Fibroblast of upper back skin (primary cell): ENCODE measurements at regions not wholly inside any gene's neighbourhood (a gene's known extent, or its start where the extent isn't known, plus 50 kb on each side); places are given as distances from the start of the nearest gene placed in this dataset.

ENCODE experiments used
- DNase-seq: peaks from one replicate; pipeline ENCODE4 v3.0.0-alpha.2; 2013

DNA sequence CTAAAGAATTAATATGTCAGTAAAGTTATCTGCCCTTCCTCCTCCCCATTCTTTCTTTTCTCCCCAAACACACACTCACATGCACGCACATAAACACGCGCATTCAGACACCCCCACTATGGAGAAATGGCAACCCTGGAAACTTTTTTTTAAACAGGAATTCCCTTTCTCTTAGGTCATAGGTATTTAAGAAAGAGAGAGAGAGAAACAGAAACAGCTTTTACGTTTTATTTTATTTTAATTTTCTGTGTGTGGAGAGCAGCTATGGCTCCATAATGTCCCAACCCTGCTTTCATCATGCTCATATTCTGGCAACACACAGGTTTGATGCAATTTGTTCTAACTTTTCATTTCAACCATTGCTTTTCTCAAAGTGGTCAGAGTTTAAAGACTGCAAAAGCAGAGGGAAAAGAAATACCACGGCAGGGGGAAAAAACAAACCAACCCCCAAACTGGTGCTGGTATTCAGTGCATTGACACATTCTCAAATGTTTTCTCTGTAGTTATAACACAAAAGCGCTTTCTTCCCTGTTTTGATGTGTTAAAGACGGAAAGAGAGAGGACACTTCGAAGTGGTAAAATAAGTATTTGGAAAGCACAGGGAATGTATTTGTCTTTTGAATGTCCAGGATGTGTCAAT lies 126.0 kb upstream of the TMEM161B start:
- no peak for DNase-seq

DNA sequence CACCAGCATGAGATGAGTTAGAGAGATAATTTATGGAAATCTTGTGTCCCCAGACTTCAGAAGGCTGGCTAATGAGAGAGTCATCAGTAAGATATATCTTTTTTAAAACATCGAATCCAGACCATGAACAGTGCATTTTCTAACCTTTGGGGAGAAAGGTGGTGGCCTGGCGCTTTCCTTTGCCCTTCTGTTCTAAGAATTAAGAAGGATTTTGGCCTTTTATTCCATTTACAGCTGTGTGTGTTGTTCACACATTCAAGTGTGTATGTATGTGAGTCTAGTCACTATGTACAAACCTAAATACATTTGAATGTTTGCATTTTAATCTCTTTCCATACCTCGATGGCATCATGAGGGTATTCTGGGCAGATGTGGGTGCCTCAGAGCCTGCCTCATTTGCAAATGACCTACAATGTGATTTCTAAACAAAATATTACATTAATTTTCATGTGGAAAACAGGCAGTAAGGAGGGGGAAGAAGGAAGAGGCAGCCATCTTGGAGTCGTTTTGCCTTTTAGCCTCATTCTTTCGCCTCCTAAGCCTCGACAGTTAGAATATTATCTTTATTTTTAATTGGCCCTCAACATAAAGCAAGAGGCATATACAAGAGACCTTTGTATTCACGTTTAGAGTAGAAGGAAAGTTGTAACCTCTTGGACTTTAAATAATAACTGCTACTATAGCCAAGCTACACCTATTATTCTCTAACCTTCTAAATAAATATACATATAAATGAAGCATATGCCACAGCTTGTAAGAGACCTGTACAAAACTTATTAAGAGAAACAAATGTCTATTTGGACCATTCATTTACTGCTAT lies 125.3 kb upstream of the TMEM161B start:
- DNase-seq = no peak

DNA sequence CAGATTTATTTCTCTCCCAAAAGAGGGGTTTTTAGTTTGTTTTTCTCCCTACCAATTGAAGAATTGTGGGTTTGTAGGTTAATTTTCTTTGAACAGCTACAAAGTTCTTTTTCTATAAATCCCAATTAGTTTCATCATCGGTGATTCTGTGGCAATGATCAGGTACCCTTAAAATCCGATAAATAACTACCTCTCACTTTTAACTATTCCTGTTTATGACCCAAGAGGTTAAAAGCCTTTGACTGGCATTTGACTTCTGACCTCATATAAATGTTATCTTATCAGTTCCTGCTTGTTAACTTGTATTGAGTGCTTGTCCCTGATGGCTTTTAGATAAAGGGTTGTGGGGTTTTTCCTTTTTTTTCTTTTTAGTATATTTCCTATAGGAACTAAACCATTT lies 124.4 kb upstream of the TMEM161B start:
- DNase-seq = no peak

DNA sequence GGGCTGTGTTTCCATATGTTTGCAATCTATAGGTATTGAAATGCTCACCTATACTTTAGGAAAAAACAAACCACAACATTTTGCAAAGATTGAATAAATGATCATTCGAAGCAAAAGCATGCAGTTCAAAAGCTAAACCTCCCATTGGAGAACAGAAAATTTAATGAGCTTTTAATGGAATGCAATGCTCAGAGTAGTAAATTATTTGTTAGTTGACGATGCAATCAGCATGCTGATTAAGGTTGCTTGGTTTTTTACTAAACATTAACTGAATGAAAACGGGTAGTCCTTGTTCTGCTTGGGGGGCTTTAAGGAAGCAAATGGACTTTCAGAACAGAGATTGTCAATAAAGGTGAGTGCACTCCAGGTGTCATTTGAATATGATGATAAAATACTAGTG lies 123.3 kb upstream of the TMEM161B start:
- DNase-seq = no peak

DNA sequence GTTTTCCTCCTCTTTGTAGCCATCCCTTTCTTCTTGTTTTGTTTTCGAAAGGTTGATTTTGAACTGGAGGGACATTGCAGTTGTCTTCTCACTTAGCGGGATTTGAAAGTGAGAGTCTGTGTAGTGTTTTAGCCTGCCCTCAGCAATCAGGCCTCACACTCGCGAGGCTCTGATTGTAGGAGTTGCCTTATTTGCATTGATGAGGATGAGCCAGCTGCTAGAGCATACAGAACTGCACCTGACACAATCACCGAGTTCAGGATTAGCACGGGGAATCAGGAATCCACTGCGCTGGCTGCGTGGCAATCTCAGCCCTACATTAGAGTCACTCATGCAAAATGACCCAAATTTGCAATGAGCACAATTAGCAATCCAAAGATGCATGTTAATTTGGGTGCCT lies 122.5 kb upstream of the TMEM161B start:
- DNase-seq = no peak

DNA sequence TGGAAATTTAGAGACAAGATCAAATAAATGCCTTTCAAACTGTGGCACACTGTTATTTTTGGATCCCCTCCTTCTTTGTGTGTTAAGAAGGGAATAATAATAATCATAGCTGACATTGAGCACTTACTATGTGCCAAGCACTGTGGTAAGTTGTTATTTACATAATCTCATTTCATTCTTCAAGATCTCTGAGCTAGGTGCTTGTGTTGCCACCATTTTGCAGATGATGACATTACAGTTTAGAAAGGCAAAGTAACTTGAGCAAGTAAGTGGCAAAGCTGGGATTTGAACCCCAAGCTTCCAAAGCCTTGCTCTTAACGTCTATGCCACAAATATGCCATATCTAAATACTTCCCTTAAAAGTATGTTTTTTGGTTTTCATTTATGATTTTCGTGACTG lies 121.8 kb upstream of the TMEM161B start:
- DNase-seq = no peak

DNA sequence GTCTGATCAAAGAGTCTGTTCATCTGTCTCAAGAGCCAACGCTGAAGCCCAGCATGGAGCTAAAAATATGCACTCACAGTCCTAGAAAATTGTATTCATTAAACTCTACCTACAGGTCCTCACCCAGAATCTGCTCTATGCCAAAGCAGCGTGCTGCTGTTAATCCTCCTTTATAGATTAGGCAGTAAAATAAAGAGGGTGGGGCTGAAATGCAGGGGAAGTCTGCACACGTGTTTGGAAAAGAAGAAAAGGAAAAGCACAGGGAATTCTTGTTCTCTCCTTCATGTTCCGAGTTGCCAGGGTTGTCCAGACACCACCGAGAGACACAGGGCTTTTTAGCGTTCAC lies 121.4 kb upstream of the TMEM161B start:
- DNase-seq = no peak

DNA sequence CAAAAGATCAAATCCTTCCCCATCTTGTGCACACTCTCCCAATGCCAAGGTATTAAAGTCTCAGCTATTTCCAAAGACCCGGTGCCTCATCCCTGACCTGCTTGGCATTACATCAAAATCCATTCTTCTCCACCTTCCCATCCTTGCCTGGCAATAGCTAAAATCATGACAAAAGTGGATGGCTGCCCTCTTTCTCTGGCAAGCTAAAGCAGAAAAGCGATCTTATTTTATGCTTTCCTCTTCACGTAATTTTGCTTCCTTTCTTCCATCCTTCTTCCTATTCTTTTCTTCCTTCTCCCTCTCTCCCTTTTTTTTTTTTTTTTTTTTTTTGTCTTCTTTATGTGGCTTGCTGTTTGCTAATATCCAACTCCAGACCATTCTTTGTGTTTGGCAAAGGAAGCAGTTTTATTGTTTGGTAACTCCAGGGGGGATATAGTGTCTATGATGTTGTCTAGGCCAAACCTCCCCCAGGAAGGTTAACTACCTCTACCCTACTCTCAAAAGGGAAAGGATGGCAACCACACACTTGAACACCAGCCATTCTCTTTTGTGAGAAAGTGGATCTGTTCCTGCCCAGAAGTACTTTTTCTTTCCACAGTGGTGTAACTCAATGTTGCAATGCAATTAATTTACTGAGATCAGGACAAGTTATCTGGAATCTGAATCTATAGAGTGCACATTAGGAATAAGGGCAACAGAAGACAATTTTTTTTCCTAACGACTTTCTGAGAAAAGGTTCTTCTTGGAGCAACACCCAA lies 120.9 kb upstream of the TMEM161B start:
- no peak for DNase-seq

DNA sequence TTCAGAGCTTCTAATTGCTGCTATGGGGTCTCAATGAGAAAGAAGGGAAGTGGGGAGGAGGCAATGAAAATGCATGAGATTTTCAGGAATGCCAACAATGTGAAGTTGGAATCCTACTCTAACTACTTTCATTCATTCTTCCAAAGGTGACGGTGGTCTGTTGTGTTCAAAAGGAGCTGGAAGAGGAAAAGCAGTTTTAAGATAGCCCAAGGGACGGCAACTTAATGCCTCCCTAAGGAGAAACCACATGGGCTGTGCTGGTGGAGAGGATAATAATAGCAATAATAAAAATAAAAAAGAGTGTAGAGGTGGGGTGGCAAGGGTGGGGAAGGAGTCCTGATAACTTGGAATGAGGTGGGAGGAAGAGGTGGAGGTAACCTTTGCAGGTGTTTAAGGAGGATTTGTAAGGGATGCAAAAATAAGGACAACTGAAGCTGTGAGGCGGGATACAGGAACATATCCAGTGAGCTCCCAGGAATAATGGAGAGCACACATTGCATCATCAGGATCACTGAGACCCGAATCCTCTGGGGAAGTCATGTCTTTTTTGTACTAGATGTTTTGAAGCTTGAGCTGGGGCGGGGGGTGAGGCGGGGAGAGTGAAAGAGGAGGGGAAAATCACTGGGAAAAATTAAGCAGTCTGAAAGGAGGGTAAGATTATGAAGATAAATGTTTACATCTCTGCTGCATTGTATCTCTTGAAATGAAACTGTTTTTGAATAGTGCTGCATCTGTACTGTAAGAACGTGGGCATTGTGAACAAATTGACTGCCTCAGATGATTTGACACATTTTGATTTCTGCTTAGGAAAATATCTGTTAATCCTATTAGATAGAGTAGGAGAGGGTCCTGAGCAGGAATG lies 120.1 kb upstream of the TMEM161B start:
- no peak for DNase-seq

DNA sequence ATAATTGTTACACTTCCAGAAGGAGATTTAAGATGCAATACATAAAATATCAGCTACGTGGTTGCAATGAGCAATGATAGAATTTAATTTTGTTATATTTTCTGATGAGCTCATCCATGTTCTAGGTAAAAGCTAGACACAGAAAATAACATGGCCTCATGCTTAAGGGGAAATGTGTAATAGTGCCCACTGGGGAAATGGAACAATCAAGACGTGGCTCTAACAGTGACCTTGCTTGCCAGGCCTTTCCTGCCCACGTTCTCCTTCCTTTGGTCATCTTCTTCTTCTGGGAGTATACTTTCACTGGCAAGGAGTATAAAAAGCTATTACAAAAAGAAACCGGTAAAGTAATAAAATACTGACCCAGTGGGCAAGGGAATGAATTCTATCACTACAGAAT lies 116.2 kb upstream of the TMEM161B start:
- no peak for DNase-seq

DNA sequence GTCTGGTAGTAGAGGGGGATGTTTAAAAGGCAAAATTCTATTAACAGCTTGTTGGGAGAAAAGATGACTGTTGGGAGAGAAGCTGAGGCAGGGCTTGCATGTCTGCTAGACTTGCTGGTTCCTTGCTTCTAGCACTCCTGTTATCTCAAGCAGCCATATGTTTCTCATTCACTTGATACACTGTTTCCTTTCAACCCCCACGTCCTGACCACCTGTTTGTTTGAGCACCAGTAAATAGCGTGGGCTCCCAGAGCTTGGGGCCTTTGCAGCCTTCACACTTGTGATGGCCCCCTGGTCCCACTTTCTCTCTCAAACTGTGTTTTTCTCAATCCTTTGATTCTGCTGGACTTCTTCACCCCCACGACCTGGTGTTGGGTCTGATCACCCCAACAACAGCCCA lies 111.7 kb upstream of the TMEM161B start:
- no peak for DNase-seq

DNA sequence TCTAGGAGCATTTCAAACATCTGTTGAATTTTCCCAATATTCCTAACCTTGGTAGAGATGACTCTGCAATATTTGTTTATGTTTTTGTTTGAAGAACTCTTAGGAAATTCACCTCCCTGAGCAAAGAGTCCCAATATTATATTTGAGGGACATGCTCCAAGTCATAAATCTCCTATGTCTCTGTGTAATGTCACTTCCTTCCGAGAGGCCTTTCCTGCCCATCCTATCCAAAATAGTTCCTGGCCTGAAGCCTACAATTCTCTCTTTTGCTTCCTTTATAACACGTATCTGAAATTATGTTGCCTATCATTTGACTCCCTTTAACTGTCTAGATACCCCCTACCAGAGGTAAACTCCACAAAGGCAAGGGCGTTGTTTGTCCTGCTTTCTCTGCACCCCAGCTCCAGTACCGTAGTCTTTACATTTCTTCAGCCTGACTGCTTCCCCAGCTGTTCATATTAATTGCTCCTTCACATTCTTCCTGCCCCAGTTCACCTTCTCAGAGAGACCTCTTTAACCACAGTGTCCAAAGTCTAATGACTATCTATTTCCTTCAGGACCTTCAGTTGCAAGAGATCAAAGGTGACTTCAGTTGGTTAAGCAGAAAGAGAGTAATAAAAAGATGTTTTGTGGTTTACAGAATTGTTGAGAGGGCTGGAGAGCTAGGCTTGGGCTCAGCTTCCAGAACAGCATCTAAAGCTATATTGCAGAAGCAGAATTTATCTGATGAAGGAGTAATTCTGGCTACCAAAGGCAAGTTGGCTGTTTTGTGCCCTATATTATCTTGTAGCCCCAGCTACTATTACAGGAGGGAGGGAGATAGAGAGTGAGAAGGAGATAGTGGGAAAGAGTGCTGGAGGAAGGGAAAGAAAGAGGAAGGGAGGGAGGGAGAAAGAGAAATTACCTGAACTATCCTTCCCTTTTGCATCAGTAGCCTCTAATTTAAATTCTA lies 109.3 kb upstream of the TMEM161B start:
- no peak for DNase-seq

DNA sequence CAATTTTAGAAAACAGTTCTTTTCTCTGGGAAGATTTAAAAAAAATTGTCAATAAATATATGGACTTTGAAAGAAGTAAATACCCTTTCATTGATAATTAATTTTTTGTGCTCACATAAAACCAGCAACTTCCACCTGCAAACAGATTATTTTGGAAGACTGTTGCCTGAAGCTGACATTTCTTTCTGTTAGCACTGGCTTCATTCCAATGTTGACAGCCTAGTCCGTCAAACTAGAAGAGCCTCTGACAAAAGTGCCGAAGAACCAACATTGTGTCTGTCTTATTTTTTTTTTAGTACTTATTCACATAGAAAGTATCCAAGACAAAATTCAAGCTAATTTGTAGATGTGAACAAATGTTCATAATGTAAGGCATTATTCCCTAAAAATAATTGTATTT lies 108.6 kb upstream of the TMEM161B start:
- DNase-seq = no peak

DNA sequence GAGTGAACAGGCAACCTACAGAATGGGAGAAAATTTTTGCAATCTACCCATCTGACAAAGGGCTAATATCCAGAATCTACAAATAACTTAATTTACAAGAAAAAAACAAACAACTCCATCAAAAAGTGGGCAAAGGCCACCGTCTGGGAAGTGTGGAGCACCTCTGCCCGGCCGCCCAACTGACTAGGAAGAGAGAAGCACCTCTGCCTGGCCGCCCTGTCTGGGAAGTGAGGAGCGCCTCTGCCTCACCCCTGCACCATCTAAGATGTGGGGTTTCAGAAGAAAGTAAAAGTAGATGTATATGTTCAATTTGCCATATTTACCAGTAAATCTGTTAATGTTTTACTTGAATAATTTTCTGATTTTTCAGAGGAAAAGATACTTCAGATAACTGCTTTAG lies 108.1 kb upstream of the TMEM161B start:
- no peak for DNase-seq

DNA sequence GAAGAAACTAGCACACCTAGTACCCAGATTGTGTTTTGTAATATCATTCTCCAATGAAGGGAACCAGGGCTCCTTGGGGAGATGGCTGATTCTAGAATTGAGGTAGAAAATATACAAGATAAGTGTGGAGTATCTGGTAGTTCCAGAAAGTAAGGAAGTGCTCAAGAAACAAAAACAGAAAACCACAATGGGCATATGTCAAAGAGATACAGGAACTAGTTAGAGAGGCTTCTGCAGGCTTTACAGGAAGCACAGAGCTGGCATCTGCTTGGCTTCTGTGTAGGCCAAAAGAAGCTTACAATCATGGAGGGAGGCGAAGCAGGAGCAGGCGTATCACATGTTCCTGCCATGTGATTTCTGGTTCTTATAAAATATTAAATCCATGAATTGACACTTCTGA lies 105.7 kb upstream of the TMEM161B start:
- DNase-seq = no peak

DNA sequence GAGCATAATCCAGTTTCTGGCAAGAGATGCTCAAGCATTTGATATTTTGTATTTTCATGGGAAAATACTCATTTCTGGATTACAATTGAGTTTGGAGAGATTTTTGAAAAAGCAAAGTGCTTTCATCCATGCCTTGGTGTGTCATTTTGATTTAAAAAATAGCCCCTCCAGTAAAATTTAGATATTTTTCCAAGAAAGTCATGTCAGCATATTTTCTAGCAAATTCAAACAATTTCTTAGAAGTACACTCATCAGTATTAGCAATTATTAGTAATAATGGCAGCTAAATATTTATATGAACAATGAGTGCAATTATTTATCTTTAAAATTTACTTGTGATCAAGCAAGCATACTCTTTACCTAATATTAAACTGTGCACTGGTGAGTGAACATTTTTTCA lies 102.2 kb upstream of the TMEM161B start:
- no peak for DNase-seq

DNA sequence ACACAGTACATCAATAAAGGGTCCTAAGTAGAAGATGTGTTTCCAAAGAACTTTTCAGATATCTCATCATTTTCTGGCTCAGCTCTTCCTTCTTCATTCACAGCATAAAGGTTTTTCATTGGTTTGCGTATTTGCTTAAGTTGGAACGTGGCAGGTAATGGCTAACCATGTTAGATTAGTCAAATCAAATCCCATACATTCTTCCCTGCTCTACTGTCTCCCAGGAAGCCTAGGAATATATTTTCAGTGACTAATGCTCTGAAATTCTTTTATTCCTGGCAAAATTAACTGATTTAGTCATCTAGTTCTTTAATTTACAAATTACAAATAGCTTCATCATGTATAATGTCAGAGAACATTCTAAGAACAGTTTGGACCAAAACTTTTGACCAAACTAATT lies 99.6 kb upstream of the TMEM161B start:
- no peak for DNase-seq

DNA sequence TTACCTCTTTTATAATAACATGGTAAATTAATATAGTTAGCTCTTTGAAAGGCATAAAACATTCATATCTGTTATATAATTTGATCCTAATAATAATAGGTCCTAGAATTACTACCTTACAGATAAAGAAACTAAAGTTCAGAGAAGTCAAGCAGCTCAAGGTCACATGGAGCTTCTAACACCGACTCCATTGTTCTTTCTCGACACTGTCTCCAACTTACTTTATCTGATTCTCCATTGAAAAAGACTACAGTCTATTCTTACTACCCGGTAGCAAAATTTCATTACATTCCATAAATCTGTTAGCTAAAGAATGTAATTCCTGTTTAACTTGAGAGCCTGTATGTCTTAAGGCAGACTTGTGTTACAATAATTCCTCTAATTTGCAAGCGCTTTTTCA lies 96.3 kb upstream of the TMEM161B start:
- DNase-seq = no peak

DNA sequence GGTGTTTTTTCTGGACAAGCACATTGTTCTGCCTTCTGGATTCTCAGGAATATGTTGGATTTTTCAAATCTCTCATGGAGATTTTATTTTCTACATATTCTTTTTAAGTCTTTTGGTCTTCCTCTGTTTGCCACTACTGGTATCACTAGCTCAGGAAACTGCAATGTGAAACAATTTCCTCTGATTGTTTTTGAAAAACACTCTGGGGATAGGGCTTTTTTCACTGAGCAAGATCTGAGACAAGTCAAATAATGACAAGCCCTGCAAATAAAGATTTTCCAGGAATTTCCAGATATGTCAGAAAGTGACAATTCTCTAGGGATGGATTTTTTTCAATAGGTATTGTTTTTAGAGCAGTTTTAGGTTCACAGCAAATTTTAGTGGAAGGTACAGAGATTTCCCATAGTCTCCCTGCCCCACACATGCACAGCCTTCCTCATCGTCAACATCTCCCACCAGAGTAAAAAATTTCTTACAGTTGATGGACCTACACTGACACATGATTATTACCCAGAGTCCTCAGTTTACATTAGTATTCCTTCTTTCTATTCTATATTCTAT lies 86.9 kb upstream of the TMEM161B start:
- no peak for DNase-seq

DNA sequence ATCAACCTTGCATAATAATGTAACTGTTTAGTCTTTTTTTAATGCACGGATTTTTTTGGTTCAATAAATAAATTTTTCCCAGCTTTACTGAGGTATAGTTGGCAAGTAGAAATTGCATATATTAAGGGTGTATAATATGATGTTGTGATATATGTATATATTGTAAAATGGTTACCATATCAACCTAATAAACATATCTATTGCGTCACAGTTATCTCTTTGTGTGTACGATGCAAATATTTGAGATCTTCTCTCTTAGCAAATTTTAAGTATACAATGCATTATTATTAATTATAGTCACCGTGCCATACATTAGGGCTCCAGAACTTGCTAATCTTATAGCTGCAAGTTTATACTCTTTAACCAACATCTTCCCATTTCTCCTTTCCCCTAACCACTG lies 57.2 kb upstream of the TMEM161B start:
- DNase-seq = no peak

DNA sequence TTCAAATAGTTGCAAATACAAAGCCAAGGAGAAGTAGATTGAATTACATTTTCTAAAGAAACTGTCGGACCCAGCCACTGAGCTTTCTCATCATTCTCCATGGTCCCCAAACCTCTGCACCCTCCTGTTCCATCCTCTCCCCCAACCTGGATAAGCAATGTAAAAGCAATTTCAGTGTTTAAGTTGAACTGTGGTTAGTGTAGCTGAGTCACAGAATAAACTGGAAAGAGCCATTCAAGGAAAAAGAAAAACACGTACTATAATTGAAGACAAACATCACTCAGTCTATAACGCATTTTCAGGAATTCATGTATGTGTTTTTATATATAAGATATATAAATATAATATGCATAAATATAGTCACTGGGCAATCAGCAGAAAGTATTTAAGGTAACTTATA lies 54.1 kb upstream of the TMEM161B start:
- no peak for DNase-seq
